ENCODE measurements at regions not wholly inside any gene's neighbourhood (a gene's known extent, or its start where the extent isn't known, plus 50 kb on each side); places are given as distances from the start of the nearest gene placed in this dataset.

DNA sequence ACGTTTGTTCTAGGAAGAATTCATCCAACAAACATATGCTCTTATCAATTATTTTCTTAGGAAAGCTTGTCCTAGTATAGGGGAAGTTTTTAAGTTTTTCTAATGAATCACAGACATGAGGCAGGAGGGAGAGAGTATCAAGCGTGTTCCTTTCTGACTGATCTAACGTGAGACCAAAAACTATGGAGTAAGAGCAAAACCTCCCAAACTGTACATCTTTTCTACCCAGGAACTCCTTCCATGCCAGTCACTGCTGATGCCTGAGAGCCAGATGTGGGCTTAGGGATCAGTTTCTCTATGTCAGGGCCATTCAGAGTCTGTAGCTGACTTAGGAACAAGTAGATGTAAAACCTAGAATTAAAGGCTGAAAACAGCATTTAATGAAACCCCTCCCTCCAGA, 51.7 kb upstream of the NFIB start:
- Histone ChIP-seq H3K9ac (ENCODE audit: low read length) (no peak overlapping the region), H3K4me2 (ENCODE audit: low read depth, low read length, poor library complexity, severe bottlenecking) (no peak overlapping the region), H2AFZ (ENCODE audit: low read depth, low read length, severe bottlenecking) (no peak overlapping the region), H3K4me3 (ENCODE audit: insufficient read depth, low read length, poor library complexity, severe bottlenecking) (no peak overlapping the region), H3K27me3 (ENCODE audit: low read length) (no peaks in the 10 kb centered on the region), H3K36me3 (ENCODE audit: low read length) (no peaks in the 10 kb centered on the region), H3K9me2 (replicated peaks; ENCODE audit: insufficient read depth, low read length) (no peaks in the 10 kb centered on the region), H3K27ac (ENCODE audit: low read depth, low read length) (no peak overlapping the region), H3K9me3 (ENCODE audit: insufficient read depth, low read length) (no peaks in the 10 kb centered on the region), H3K79me2 (ENCODE audit: insufficient read depth, low read length) (no peaks in the 10 kb centered on the region), H3F3A (ENCODE audit: insufficient read depth) (no peaks in the 10 kb centered on the region), H4K20me1 (ENCODE audit: low read depth, low read length) (no peaks in the 10 kb centered on the region)
- no peak for TF ChIP-seq EZH2phosphoT487 (conservative IDR thresholded peaks at IDR 0.05; ENCODE audit: low read length)
- TF ChIP-seq, protein P1, sequence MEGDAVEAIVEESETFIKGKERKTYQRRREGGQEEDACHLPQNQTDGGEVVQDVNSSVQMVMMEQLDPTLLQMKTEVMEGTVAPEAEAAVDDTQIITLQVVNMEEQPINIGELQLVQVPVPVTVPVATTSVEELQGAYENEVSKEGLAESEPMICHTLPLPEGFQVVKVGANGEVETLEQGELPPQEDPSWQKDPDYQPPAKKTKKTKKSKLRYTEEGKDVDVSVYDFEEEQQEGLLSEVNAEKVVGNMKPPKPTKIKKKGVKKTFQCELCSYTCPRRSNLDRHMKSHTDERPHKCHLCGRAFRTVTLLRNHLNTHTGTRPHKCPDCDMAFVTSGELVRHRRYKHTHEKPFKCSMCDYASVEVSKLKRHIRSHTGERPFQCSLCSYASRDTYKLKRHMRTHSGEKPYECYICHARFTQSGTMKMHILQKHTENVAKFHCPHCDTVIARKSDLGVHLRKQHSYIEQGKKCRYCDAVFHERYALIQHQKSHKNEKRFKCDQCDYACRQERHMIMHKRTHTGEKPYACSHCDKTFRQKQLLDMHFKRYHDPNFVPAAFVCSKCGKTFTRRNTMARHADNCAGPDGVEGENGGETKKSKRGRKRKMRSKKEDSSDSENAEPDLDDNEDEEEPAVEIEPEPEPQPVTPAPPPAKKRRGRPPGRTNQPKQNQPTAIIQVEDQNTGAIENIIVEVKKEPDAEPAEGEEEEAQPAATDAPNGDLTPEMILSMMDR (IDR thresholded peaks at IDR 0.05; ENCODE audit: insufficient read depth, low read length, poor library complexity, severe bottlenecking): no peak
